MG63 (cell line): ENCODE measurements at regions not wholly inside any gene's neighbourhood (a gene's known extent, or its start where the extent isn't known, plus 50 kb on each side); places are given as distances from the start of the nearest gene placed in this dataset.
"Not testable (repeated sequence)": the region's sequence is repeated elsewhere in the genome, so short reads cannot be mapped to it uniquely, and the experiment has no call there.

Source experiments
- DNase-seq: peaks from one replicate; pipeline ENCODE4 v3.0.0-alpha.2; 2020
- H3K27me3 ChIP-seq: fragments of 250-450 bp; sonication (Bioruptor Pico); 2 replicates; pipeline ENCODE4 v1.5.1; 2020; ENCODE audit warnings: mild to moderate bottlenecking, moderate library complexity
- H3K36me3 ChIP-seq: fragments of 250-450 bp; sonication (Bioruptor Pico); 2 replicates; pipeline ENCODE4 v1.5.1; 2020; ENCODE audit warnings: mild to moderate bottlenecking, moderate library complexity
- H3K4me3 ChIP-seq: fragments of 250-450 bp; sonication (Bioruptor Pico); 2 replicates; pipeline ENCODE4 v1.5.1; 2020; ENCODE audit warnings: mild to moderate bottlenecking, moderate library complexity
- H3K9me3 ChIP-seq: fragments of 250-450 bp; sonication (Bioruptor Pico); 2 replicates; pipeline ENCODE4 v1.5.1; 2020; ENCODE audit warnings: mild to moderate bottlenecking, moderate library complexity

DNA sequence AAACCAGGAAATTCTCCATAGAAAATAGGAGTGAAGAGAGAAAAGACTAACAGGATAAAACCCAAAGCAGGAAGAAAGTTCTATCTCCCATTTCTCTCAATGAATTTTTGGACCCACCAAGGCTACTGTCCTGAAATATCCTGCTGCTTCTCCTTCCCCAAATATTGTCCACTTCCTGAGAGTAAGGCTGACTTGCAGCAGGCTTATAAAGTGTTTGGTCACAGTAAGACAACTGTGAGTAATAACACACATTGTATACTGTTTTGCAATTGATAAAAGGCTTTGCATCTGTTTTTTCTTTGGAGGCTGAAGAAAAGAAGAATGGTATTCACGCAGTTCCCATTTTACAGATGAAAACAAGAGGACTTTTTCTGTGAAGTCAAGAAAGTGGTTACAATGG lies 52.8 kb downstream of the FOXD4L6 start:
- H3K4me3 ChIP-seq, H3K9me3 ChIP-seq, H3K27me3 ChIP-seq, DNase-seq, H3K36me3 ChIP-seq: not testable (repeated sequence)

GRCh38 chr9:41074356-41074942 lies 54.0 kb downstream of the FOXD4L6 start:
- not testable (repeated sequence) for H3K36me3 ChIP-seq, H3K27me3 ChIP-seq, H3K9me3 ChIP-seq
- H3K4me3 ChIP-seq = peak overlapping the region; percentile 93
- peak; percentile 77 for DNase-seq

GRCh38 chr9:41073471-41074243 lies 54.8 kb downstream of the FOXD4L6 start:
- H3K27me3 ChIP-seq, H3K36me3 ChIP-seq, H3K9me3 ChIP-seq, DNase-seq: not testable (repeated sequence)
- peak overlapping the region; percentile 93 for H3K4me3 ChIP-seq

DNA sequence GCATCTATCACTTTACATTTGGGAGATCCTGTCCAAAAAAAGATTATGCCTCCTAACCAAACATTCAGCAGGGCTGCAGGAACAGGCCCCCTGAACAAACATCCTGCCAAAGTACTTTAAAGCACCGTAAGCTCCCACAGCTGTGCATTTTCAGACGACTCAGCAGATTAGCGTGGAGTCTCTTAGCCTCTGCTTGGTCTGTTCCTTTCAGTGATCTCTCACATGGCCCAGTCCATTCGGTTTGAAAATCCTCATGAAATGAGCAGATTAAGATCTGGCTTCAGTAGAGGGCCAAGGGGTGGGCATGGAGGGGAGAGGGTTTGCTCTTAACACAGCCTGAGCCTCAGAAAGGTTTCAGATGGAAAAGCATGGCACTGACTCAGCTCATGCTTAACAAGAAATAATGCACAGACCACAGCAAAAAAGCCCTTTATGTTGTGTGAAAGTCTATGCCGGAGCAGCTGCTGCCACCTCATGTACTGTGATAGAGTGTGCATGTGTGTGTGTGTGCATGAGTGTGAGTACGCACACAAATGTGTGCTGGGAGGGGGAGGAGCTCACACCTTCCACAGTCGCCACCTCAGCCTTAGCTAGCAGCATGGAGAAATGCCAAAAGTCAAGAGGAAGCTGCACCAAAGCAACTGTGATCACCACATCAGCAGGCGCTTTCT lies 64.2 kb downstream of the FOXD4L6 start:
- H3K9me3 ChIP-seq, H3K4me3 ChIP-seq, H3K36me3 ChIP-seq, H3K27me3 ChIP-seq: not testable (repeated sequence)
- DNase-seq = peak; percentile 33

DNA sequence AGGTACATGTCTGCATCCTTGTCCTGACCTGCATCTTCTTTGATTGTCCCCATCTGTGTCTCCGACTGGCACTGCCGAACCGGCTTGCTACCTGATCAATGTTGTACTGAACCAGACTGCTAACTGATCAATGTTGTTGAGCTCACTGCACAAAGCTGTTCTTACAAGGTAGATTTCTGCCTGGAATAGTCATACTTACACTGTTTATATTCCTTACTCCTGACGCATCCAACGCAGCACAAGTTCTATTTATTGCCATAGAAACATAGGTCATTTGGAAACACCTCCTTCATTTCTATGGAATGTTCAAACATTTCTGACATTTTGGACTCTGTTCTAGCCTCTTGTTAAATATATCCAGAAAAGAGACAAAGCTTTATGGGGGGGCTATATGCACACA lies 65.2 kb downstream of the FOXD4L6 start:
- not testable (repeated sequence) for H3K36me3 ChIP-seq, DNase-seq, H3K9me3 ChIP-seq, H3K27me3 ChIP-seq, H3K4me3 ChIP-seq

DNA sequence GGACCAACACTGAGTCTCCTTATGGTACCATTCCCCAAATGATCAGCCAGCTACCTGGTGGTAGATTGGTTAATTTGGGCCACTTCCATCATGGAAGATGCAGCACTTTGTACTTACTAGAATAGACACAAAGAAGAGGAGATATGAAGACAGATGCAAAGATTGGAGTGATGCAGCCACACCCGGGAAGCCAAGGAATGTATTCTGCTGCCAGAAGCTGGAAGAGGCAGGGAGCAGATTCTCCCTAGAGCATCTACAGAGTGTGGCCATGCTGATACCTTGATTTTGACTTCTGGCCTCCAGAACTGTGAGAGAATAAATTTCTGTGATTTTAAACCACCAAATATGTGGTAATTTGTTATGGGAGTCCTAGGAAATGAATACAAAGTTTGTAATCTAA lies 68.9 kb downstream of the FOXD4L6 start:
- DNase-seq, H3K4me3 ChIP-seq, H3K36me3 ChIP-seq, H3K9me3 ChIP-seq, H3K27me3 ChIP-seq: not testable (repeated sequence)

GRCh38 chr9:41053666-41054363 lies 74.7 kb downstream of the FOXD4L6 start:
- H3K36me3 ChIP-seq, H3K4me3 ChIP-seq, H3K27me3 ChIP-seq, DNase-seq, H3K9me3 ChIP-seq: not testable (repeated sequence)

- H3K9me3 ChIP-seq, H3K36me3 ChIP-seq, DNase-seq, H3K4me3 ChIP-seq, H3K27me3 ChIP-seq: not testable (repeated sequence)
Measured at GRCh38 chr9:41048672-41049071, 79.8 kb downstream of the FOXD4L6 start.

DNA sequence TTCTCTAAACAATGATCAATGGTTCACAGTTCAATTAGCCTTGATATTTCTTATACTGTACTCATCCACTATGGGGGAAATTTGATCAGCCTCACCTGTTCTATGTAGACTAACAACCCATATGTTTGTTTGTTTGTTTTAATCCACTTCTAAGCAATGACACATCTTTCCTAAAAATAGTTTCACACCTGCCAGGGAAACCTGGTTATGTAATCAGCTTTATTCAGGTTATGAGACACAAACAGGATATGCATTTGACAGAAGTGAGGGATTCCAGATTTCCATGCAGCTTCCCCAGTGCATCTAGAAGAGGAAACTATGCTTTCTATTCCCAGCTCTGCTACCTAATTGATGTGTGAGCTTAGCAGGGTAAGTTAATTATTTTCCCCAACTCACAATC lies 80.7 kb downstream of the FOXD4L6 start:
- H3K36me3 ChIP-seq, H3K9me3 ChIP-seq, DNase-seq: not testable (repeated sequence)

GRCh38 chr9:41044930-41045329 lies 83.6 kb downstream of the FOXD4L6 start:
- not testable (repeated sequence) for H3K9me3 ChIP-seq, H3K27me3 ChIP-seq, H3K4me3 ChIP-seq, H3K36me3 ChIP-seq
- DNase-seq = peak; percentile 45

More for the DNA sequence above, 80.7 kb downstream of the FOXD4L6 start:
- H3K27me3 ChIP-seq, H3K4me3 ChIP-seq: not testable (repeated sequence)

GRCh38 chr9:41043433-41043832 lies 85.0 kb downstream of the FOXD4L6 start:
- H3K36me3 ChIP-seq = not testable (repeated sequence)

GRCh38 chr9:41042111-41042510 lies 86.4 kb downstream of the FOXD4L6 start:
- H3K9me3 ChIP-seq, H3K27me3 ChIP-seq, DNase-seq, H3K4me3 ChIP-seq, H3K36me3 ChIP-seq: not testable (repeated sequence)

More at GRCh38 chr9:41043433-41043832, 85.0 kb downstream of the FOXD4L6 start:
- H3K4me3 ChIP-seq, H3K27me3 ChIP-seq, H3K9me3 ChIP-seq, DNase-seq: not testable (repeated sequence)

DNA sequence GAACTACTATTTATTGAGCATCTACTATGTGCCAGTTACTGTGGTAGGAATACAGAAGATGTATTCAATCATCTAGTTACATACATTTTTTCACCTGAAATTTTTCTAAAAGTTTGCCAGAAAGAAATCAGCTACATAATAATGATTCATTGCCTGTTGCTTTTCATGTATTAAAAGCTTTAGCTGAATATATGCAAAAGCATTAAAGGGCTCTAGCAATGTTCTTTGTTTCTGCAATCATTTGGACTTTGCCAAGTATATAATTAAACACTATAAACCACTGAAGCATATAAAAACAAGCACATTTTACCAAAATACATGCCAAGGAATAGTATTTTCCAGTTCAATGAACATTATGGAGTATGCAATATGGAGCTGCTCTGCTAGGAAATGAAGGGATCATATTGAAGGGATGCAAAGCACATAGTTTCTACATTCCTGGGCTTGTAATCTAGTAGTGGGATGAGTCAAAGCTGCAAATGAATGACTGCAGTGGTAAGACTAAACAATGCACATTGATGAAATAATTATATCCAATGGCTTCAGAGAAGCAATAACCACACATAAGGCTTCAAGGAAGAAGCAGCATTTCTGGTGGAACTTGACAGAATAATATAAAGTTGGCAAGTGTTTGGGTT lies 87.7 kb downstream of the FOXD4L6 start:
- not testable (repeated sequence) for DNase-seq, H3K4me3 ChIP-seq, H3K36me3 ChIP-seq, H3K27me3 ChIP-seq, H3K9me3 ChIP-seq

DNA sequence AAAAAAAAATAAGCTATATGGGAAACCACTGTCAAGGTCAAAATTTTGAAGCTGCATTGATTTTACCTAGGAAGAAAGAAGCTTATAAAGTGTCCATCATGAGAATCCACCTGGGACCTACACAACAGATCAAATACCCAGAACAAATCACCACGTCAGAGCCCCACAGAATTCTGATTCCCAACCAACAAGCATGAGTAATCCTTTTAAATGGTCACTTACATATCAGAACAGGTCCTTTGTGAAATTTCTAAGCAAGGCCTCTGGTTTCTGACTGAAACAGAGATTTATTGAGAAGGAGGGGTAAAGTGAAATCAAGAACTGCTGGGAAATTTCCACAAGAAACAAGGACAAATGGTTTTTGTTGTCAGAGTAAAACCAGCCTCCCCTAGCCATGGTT lies 93.2 kb downstream of the FOXD4L6 start:
- not testable (repeated sequence) for H3K27me3 ChIP-seq, H3K36me3 ChIP-seq, DNase-seq, H3K4me3 ChIP-seq, H3K9me3 ChIP-seq

DNA sequence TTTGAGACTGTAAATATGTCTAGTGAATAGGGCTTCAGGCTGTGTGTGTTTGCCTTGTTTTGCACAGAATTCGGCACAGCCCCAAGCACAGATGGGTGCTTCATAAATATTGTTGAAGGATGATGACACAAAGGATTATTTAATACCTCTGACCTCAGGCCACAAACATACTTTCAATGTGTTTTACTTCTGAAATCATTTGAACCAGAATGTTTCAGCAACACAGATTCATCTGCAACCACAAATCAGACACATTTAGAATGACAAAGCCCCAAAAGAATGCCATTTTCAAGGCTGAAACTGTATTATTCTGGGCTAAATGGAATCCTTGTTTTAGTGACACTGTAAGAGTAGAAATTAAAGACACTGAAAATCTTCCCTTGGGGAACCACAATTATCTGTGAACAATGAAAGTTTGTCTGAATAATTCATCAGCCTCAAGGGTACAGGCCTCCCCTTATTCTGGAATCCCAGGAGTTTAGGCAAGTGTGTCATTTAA lies 93.7 kb downstream of the FOXD4L6 start:
- peak; percentile 8 for DNase-seq
- not testable (repeated sequence) for H3K27me3 ChIP-seq, H3K36me3 ChIP-seq, H3K4me3 ChIP-seq, H3K9me3 ChIP-seq

DNA sequence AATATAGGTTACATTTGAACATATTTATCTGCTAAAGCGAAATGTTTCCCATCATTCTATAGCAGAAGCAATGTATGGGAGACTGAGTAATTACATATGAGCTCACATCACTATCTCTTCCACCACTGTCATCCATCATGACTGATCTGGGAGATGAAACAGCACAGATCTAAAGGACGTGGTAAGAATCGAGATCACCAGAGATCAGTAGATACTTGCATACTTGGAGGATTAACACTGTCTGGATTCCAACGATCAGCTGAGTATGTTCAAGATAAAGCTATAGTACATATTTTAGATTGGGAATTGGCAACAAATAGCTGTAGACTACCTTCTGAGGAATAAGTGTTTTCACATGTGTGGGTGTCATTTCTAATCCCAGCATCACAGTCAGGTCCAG lies 94.6 kb downstream of the FOXD4L6 start:
- not testable (repeated sequence) for H3K4me3 ChIP-seq, H3K9me3 ChIP-seq, H3K36me3 ChIP-seq, H3K27me3 ChIP-seq, DNase-seq

DNA sequence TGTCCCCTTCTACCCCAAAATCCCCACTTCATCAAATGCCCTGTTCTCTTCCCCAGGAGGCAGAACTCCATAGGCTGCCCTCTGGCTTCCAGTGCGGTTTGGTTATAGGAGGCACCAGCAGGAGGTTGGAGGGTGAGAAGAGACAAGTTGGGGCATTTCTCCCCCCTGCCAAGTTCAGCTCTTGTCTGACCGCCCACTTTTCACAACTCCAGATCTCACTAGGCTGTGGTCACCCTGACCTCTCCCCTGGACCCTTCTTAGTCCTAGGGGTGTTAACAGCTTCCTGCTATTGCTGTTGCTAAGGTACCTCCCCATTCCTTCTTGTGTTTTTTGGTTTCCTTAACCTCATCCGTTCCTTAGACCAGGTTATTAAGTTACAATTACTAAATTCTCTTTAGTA lies 95.1 kb downstream of the FOXD4L6 start:
- H3K4me3 ChIP-seq, H3K27me3 ChIP-seq, H3K36me3 ChIP-seq, DNase-seq, H3K9me3 ChIP-seq: not testable (repeated sequence)
